Astrocyte (in vitro differentiated cells and primary cell): ENCODE measurements at regions not wholly inside any gene's neighbourhood (a gene's known extent, or its start where the extent isn't known, plus 50 kb on each side); places are given as distances from the start of the nearest gene placed in this dataset.

Experiments used
- EZH2 ChIP-seq: IDR thresholded peaks from 2 replicates; pipeline ENCODE4 v1.6.1; 2012; ENCODE audit warnings: mild to moderate bottlenecking, low read length, inconsistent platforms; ENCODE audit not compliant: insufficient read depth
- TF ChIP-seq, protein P1 (sequence below): IDR thresholded peaks from 2 replicates; pipeline ENCODE4 v1.5.1; 2011; ENCODE audit warnings: low read depth, mild to moderate bottlenecking, inconsistent platforms, low read length, moderate library complexity; ENCODE audit not compliant: insufficient read depth

DNA sequence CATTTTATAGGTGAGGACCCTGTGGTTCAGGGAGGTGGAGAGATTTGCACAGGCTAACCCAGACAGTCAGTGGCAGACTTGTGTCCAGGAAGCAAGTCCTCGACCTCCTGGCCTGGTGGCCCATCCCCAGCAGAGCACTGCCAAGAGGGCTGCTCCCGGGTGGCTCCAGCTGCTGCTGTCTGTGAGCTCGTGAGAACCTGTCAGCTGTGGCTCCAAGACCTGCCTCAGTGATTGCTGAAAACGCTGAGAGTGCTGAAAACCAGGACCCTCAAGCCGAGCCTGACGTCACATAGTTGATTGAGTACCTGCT, 74.2 kb downstream of the RTL9 start:
- TF ChIP-seq, protein P1, sequence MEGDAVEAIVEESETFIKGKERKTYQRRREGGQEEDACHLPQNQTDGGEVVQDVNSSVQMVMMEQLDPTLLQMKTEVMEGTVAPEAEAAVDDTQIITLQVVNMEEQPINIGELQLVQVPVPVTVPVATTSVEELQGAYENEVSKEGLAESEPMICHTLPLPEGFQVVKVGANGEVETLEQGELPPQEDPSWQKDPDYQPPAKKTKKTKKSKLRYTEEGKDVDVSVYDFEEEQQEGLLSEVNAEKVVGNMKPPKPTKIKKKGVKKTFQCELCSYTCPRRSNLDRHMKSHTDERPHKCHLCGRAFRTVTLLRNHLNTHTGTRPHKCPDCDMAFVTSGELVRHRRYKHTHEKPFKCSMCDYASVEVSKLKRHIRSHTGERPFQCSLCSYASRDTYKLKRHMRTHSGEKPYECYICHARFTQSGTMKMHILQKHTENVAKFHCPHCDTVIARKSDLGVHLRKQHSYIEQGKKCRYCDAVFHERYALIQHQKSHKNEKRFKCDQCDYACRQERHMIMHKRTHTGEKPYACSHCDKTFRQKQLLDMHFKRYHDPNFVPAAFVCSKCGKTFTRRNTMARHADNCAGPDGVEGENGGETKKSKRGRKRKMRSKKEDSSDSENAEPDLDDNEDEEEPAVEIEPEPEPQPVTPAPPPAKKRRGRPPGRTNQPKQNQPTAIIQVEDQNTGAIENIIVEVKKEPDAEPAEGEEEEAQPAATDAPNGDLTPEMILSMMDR = no peak
- no peak for TF ChIP-seq EZH2
